ELR (cell line): ENCODE measurements at regions not wholly inside any gene's neighbourhood (a gene's known extent, or its start where the extent isn't known, plus 50 kb on each side); places are given as distances from the start of the nearest gene placed in this dataset.

ENCODE experiments used
- DNase-seq: peaks from one replicate; pipeline ENCODE4 v3.0.0-alpha.2; 2015; ENCODE audit warnings: low read depth

DNA sequence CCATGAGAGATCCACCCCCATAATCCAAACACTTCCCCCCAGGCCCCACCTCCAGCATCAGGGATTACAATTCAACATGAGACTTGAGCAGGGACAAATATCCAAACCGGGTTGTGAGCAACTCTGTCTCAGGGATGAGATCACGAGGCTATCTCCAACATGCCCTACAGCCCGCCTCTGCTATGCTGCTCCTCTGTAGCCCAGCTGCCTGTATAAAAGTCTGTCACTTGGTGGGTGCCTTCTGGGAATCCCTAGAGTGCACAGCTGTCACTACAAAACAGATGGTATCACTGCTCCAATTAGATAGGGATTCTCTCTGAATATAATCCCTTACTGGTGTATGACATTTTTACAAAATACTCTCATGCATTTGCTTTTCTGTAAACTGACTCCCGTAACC, 114.9 kb upstream of the NANOS1 start:
- DNase-seq: no peak

DNA sequence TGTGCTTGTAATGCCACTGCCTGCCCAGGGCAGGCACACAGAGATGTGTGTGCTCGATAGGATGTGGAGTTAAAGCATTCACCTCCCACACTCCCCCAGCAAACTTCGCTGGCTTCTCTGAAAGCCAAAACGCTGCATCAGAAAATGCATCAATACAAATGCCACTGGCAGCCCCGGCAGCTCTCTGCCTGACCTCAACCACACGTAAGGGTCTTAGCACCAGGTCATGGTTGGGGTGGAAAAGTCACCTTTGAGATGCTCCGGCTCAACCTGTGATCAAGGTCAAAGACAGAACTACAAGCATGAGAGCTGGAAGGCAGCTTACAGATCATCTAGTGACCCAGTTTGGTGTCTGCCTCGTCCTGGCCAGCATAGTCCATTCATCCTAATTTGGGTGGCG, 114.4 kb upstream of the NANOS1 start:
- DNase-seq: no peak

DNA sequence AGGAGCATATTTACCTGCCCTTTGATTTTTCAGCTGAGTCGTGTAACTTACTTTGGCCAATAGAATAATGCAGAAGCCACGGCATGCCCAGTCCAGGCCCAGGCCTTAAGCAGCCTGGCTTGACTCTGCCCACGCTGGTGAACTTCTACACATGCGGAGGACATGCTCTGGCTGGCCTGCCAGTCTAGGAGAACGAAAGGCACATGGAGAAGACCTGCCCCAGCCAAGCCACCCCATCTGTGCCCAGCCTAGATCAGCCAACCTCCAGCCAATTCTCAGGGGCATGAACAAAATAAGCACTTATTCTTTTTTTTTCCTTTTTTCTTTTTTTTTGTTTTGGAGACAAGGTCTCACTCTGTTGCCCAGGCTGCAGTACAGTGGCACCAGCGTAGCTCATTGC, 112.7 kb upstream of the NANOS1 start:
- no peak for DNase-seq

DNA sequence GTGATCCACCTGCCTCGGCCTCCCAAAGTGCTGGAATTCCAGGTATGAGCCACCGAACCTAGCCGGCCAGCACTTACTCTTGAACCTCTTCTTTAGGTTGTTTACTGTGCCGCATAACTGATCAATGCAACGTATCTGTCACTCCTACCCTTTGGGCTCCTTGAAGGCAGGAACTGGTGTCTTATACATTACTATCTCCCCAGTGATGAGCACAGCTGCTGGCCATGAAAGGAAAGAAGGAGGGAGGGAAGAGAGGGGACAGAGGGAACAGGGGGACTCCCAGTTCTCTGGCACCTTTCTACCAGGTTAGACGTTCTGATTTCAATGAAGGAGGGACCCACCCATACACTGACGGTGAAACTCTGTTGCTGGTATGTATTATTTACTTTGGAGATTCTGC, 111.8 kb upstream of the NANOS1 start:
- no peak for DNase-seq

DNA sequence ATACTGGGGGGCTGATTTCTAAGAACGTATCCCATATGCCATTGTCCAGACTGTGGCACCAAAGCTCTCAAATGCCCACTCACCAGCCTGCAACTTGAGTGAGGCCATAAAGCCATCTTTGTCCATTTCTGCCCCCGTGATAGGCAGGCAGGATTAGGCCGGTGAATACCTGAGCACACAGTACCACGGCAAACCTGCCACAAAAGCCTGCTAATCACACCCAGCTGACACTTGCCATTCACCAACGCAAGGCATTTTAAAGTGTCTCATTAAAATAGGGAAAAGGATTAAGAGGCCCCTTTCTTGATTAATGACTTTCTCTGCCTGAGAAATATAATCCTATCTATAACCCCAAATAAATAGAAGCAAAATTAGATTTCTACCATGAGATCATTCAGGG, 111.4 kb upstream of the NANOS1 start:
- DNase-seq: no peak

DNA sequence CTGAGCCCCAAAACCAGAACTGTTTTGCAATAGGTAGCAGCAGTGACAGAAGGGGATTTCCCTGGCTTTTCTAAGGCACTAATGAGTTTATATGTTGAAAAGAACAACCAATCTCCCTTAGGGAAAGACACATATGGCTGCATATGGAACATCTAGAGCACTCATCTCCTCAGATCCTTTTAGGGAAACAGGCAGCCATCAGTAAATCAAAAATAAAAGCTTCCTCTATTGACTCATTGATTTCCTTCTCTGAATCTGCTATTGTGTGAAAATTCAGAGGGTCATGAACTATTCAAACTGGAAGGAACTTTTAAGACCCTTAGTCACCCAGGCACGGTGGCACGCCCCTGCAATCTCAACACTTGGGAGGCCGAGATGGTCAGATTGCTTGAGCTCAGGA, 110.9 kb upstream of the NANOS1 start:
- DNase-seq: peak; percentile 58

DNA sequence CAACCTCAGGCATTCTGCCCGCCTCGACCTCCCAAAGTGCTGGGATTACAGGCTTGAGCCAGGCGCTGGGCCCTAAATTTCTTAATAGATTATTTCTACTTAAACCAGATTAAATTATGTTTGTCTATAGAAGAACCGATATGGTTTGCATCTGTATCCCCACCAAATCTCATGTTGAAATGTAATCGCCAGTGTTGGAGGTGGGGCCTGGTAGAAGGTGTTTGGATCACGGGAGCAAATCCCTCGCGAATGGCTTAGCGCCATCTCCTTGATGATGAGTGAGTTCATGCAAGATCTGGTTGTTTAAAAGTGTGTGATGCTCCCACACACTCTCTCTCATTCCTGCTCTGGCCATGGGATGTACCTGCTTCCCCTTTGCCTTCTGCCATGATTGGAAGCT, 109.3 kb upstream of the NANOS1 start:
- DNase-seq: no peak

DNA sequence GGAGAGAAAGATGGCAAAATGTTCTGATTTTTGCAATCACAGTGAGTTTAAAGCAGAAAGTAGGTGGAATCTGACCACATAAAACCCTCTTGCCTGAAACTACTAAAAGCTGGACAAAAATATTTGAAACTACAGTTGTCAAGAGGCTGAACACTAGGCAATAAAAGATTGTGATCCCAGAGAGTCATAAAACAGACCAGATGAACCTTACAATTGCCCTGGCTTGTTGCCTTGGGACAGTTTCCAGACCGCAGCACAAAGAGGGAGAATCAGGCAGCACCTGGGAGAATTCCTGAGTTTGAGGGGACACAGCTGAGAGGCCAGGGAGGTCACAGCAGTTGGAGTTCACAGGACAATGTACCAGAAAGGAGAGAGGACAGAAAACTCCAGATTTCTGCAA, 107.3 kb upstream of the NANOS1 start:
- no peak for DNase-seq

DNA sequence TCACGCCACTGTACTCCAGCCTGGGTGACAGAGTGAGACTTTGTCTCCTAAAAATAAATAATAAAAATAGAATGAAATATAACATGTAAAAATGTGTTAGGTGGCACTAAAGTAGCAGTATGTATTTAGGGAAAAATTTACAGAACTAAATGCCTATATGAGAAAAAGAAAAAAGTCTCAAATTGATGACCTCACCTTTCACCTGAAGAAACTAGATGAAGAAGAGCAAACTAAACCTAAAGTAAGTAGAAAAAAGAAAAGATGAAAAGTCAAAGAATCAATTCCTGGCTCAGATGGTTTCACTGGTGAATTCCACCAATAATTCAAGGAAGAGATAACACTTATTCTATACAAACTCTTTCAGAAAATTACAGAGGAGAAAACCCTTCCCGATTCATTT, 106.5 kb upstream of the NANOS1 start:
- DNase-seq: no peak

DNA sequence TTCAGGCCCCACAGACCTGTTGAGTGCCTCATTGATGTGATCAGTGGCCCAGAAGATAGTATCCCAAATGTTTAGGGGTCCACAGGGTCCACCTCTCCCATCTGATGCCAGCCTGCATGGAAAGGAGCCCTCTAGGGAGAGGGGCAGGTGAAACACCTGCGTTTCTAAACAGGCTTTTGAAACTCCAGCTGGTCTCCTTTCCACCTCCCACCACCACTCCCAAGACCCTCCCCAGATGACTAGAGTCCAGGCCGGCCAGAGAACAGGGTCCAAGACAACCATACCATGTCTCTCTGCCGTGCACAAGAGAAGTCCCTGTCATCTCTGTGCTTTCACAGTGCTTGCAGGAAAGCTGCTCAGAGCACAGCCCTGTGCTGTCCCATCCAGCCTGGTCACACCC, 105.0 kb upstream of the NANOS1 start:
- no peak for DNase-seq

DNA sequence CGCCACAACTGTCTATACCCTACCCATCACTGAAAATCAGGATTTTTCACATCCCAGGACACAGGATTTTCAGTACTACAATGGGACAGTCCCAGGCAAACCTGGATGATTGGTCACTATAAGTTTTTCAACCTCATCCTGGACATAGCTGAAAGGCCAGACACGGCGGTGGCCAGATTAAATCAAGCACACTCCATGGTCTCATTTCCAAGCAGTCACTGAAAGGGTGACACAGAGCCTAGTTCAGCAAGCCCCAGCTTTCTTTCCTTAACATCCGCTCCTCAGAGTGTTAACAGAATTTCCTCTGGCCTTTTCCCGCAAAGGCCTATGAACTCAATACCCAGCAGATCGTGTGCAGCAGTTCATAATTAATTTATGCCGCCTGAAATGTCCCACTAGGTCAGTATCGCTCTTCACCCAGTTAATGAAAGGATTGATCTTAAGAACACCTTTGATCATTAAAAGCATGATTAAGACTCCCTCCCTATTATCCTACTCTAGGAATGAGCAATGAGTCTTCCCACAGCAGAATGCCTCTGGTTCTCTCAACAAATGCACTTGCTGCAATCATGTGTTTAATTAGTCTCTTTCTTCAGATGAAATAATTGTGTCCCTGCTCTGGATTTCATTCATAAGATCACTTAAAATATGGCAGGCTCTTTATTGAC, 104.0 kb upstream of the NANOS1 start:
- DNase-seq: no peak

DNA sequence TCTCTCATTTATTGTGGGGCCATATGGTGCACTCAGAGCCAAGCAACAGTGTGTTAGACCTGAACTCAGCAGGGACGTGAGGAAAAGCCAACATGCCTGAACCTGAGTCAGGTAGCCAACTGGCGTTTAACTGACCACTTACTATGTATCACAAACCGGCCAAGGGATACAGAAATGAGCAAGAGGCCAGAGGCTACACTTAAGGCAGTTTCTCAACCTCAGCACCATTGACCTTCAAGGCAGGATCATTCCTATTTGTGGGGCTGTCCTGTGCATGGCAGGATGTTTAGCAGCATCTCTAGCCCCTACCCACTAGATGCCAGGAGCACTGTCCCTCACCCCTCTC, 103.5 kb upstream of the NANOS1 start:
- DNase-seq: no peak

DNA sequence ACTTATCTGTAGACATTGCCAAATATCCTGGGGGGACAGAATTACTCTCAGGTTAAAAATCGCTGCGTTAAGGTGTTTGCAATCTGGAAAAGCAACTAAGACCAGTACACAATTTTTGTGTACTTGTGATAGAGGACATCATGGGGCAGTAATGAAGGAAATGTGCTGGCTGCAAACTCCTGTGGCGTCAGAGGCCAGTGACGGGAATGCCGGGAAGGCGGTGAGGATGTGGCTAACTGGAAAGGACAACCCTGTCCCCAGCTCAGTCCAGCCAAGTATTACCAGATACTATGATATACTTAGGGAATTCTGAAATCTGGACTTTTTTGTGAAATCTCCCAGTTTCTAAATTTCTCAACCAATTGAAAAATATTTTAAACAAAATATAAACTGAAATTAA, 103.1 kb upstream of the NANOS1 start:
- DNase-seq: no peak

DNA sequence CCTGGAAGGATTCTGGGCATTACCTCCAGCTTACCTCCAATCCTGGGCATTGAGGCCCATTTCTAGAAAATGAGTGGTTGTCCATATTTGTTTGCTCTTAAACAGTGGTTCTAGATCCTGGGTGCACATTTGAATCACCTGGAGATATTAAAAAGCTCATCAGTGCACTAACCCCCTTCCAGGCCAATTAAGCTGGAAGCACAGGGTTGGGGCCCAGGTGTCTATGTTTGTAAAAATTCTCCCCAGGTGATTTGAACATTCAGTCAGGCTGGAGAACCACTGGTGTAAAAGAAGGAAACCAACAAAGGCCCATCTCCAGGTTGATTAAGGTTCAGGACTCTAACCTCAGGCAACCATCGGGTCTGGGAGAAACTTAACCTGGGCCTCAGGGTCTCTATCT, 102.6 kb upstream of the NANOS1 start:
- DNase-seq: no peak

DNA sequence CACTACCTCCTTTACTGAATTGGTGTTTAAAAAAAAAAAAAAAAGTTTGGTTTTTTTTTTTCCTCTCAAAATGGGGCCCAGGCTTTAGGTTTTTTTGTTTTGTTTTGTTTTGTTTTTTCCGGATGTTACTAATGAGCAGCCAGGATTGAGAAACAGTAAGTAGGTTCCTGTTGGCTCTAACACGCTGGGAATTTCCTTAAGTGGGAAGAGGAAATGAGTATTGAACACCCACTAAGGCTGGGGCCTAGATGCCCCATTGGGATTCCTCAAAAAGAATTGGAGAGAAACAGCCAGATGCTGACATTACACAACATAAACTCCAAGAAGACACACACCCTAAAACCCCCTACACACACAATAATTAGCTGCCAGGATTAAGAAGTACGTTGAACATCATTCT, 102.2 kb upstream of the NANOS1 start:
- no peak for DNase-seq

DNA sequence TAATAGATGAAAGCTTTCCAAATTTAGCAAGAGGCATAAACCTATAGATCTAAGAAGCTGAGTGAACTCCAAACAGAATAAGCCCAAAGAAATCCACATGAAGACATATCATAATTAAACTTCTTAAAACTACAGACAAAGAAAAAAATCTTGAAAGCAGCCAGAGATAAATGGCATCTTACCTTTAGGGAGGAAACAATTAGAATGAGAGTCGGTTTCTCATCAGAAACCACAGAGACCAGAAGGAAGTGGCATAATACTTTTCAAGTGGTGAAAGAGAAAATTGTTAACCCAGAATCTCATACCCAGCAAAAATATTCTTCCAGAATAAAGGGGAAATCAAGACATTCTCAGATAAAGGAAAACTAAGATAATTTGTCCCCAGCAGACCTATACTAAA, 98.9 kb upstream of the NANOS1 start:
- DNase-seq: no peak

DNA sequence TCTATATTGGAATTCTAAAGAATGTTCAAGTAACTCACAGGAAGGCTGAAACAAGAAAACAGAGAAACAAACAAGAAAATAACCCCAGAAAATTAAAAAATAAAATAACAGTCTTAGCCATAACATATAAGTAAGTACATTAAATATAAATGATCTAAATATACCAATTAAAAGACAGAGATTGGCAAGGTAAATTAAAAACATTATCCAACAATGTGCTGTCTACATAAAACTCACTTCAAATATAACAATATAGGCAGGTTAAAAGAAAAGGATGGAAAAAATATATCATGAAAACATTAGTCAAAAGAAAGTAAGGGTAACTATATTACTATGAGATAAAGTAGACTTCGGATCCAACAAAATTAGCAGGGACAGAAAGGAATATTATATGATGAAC, 98.1 kb upstream of the NANOS1 start:
- DNase-seq: no peak

DNA sequence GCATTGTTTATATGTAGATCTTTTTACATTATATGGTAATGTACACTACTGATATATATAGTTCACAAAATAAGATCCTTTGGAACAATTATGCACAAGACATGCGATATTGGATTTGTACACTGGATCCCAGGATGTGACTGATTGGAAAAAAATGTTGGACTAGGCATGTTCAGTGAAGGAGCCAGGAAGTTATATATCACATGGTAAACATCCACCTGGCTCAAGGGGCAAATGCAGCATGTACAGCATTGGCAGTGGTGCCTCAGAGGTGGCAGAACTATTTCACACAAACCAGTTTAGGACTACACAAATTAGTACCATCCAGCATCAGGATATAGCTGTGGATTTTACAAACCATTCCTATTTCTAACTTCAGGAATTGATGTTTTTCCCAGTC, 97.4 kb upstream of the NANOS1 start:
- peak; percentile 54 for DNase-seq

DNA sequence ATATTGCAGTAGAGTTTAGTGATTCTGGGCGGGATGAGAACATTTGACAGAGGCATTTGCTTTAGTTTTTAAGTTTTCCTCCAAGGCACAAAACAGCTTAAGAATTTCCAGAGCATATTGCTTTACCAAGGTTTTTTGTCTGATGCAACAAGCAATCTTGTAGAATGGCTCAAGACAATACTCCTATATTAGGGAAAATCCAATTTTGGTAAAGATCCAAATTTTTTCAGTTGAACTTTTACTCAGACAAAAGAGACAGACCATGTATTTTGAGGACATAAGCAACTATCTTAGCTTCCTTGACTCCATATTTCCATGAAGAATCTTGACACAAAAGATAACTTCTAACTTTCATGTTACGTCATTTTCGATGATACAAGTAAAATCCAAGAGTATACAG, 92.3 kb upstream of the NANOS1 start:
- DNase-seq: no peak

DNA sequence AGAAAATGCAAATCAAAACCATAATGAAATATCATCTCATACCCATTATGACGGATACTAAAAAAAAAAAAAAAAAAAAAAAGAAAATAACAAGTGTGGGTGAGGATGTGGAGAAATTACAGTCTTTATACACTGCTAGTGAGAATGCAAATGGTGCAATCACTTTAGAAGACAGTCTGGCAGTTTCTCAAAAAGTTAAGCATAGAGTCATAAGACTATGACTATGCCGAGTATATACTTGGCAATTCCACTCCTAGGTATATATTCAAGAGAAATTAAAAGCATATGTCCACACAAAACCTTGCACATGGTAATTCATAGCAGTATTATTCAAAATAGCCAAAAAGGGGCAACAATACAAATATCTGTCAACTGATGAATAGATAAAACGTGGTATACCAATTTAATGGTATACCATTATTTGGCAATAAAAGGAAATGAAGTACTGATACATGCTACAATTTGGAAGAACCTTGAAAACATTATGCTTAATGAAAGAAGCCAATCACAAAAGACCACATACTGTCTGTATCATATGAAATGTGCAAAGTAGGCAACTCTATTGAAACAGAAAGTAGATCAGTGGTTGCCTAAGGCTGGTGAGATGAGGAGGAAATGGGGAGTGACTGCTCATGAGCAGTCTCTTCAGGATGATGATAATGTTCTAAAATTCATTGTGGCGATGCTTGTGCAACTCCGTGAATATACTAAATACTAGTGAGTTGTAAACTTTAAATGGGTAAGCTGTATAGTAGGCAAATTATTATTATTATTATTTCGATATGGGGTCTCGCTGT, 90.1 kb upstream of the NANOS1 start:
- DNase-seq: peak; percentile 45

DNA sequence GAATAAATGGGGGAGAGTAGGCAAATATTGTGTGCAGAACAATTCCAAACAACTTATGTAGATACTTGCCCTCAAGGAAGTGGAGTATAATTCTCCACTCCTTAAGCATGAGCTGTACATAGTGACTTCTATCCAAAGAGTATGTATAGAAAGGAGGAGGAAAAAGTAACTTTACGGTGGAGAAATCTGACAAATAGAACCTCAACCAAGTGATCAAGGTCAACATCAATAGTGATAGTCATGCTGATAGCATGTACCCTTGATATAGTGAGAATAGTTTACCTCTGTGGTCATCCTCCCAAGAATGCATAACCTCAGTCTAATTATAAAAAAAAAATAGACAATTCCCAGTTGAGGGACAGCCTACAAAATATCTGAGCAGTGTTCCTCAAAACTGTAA, 89.1 kb upstream of the NANOS1 start:
- peak; percentile 72 for DNase-seq

DNA sequence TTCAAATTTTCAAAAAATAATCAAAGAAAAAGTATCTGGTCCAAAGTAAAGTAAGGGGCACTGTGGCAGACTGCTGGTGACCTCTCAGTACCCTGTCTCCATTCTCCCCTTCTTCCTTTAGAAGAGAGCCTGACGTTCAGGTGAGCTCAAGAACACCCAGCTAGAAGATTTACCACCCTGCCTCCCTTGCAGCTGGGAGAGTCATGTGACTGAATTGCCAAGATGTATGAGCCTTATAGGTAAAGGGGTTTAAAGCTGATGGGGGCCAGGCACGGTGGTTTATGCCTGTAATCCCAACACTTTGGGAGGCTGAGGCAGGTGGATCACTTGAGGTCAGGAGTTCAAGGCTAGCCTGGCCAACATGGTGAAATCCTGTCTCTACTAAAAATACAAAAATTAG, 86.3 kb upstream of the NANOS1 start:
- DNase-seq: no peak

DNA sequence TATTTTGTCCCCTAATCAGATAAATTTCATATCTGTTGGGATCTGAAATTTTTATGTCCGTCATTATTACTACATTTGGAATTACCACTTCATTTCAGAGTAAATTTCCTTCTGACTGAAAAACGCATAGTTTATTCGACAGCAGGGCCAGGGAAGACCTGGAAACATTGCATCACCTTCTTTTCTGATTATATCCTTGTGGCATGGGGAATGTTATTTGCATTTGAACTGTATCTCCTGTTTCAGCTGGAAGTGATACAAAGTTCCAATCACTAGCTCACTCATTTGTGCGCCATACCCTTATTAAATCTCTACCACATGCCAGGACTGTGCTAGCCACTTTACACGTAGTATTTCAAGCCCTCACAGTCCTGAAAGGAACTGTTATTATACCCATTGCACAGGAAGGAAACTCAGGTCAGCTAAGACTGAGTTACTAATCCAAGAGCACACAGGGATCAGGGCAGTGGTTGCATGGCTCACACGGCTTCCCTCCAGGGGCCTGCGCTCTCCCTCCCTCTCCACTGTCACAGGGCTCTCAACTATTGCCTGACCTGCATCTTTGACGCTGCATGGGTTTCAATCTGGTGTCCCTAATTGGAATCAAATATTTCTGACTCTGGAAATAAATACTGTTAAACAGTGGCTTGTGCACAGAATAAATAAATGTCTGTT, 84.4 kb upstream of the NANOS1 start:
- no peak for DNase-seq

DNA sequence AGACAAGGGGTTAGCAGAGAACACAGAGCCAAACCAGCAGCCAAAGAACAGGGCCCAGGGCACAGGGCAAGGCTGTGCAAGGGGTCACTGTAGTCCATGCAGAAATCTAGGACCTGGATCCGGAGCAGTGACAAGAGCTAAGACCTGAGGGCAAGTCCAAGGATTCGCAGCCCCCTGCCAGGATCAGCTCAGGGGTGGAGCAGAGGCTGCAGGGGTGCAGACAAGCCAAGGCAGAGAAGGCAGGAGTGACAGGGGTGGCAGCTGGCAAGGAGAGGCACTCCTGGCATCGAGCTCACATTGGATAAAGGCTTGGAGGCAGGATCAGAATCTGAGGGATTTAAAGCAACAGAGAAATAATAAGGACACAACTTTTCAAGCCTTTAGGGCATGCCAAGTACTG, 80.7 kb upstream of the NANOS1 start:
- DNase-seq: no peak
